ENCODE measurements at regions not wholly inside any gene's neighbourhood (a gene's known extent, or its start where the extent isn't known, plus 50 kb on each side); places are given as distances from the start of the nearest gene placed in this dataset.
"Not testable (repeated sequence)": the region's sequence is repeated elsewhere in the genome, so short reads cannot be mapped to it uniquely, and the experiment has no call there.

DNA sequence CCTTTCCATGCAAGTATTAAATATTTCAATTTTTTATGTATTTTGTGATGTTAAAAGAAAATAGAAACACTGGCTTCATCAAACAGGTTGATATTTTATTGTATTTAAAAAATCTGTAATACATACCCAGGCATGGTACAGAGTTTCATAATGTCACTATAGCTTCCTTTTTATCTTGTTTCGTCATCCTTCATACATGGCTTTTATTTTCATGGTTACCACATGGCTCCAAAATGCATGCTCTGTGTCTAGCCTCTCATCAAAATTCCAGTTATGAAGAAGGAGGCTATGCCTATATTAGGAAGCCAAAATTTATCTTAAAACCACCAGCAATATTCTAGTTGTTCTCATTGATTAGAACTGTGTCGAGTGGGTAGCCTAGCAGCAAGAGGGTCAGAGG, 464.8 kb downstream of the BTG1 start:
- DNase-seq (ENCODE audit: low read depth, low spot score): no peak

DNA sequence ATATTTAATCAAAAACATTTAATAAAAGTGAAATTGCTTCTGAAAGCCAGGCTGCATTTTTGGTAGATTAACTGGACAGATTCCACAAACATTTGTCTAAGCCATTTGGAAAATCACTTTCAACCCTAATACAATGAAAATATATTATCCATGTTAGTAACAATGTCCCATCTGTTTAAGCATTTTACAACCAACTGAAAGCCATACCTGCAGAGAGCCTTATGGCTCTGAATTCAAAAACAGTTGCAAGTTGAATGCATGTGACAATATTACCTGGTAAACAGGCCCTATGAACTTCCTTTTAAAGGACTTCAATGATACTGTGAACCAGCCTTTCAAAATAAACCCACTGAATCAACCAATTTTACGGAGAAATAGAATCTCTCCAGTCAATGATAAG, 468.1 kb downstream of the BTG1 start:
- no peak for DNase-seq (ENCODE audit: low read depth, low spot score)

GRCh38 chr12:91675401-91675800, 470.2 kb downstream of the BTG1 start:
- DNase-seq (ENCODE audit: low read depth, low spot score): no peak

GRCh38 chr12:91672130-91672529, 473.5 kb downstream of the BTG1 start:
- no peak for DNase-seq (ENCODE audit: low read depth, low spot score)

GRCh38 chr12:91667694-91668093, 478.0 kb downstream of the BTG1 start:
- no peak for DNase-seq (ENCODE audit: low read depth, low spot score)

DNA sequence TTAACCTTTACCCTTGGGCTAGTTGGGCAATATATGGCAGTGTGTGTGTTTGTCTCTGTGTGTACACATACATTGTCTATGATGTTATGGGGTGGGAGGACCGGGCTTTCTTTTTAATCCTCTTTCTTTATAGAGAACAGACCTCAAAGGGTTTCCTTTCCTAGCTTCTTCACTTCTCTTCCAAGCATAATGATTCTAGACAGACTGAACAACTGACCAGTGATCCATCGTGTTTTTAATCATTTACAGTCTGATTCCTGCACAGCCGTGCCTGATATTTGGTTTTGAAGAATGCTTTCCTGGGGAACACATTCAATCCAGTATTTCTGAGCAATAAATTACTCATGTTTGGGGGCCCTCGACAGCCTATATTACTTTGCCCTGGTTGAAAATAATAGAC, 481.1 kb upstream of the DCN start:
- no peak for DNase-seq (ENCODE audit: low read depth, low spot score)

DNA sequence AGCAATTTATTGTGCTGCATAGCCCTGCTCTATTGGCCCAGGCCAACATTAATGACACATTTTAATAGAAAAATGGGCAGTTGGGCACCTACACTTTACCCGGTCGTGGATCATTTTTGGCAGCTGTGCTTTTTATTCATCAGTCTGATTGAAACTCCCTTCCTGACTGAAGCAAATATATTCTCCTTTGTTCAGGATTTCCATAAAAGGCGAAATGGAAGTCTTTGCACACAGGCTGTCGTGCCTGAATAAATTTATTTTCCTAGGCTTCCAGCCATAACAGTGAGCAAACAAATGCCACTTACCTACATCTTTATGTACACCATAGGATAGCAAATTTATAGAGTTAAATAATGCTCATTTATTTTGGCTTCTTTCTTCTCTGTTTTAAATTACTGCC, 480.7 kb upstream of the DCN start:
- DNase-seq (ENCODE audit: low read depth, low spot score): no peak

DNA sequence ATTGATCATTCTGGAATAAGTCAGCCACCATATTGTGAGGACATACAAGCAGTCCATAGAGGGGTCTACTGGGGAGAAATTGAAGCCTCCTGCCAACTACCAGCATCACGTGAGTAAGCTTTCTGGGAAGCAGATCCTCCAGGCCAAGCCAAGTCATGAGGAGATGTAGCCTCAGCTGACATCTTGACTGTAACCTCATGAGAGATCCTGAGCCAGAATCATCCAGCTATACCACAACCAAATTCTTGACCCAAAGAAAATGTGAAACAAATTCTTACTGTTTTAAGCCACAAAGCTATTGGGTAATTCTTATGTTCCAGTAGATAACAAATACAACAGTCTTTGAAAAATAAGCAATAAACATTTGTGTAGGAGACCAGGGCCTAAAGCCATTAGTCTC, 479.4 kb upstream of the DCN start:
- DNase-seq (ENCODE audit: low read depth, low spot score): no peak

DNA sequence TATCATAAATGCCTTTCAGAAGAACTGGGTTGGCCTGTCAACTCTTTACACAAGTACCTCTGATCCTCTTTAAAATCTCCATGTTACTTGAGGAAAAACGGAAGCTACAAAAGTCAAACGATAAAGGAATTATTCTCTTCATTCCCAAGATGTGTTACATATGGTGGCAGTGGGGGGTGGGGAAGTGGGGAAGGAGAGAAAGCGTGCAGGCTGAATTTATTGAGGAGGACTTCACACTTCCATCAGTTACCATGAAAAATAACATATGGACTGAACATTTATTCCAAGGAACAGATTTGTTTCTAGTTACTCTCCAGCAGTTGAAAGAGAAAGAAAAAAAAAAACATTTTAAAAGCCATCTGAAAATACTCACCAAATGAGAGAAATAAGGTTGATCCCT, 474.4 kb upstream of the DCN start:
- DNase-seq (ENCODE audit: low read depth, low spot score): no peak

GRCh38 chr12:91655966-91656365, 473.3 kb upstream of the DCN start:
- no peak for DNase-seq (ENCODE audit: low read depth, low spot score)

- no peak for DNase-seq (ENCODE audit: low read depth, low spot score)
Measured at GRCh38 chr12:91654087-91654486, 471.5 kb upstream of the DCN start.

GRCh38 chr12:91651728-91652127, 469.1 kb upstream of the DCN start:
- DNase-seq (ENCODE audit: low read depth, low spot score): peak; percentile 10

GRCh38 chr12:91643763-91644162, 461.1 kb upstream of the DCN start:
- DNase-seq (ENCODE audit: low read depth, low spot score): no peak

DNA sequence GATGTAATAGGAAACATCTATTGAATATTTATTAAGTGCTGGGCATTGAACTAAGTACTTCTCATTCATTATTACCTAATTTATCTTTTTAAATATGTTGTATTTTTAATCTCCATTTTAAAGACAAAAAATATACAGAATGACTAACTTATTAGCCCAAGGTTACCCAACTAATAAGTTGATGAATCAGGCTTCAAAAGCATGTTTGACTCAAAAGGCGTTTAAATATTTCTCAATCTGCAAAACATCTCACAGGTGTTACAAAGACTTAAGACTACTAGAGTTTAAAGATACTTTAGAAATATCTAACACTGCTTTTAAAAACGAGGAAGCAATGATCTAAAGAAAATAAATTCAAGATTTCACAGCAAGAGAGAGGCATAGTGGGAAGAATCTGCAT, 457.4 kb upstream of the DCN start:
- no peak for DNase-seq (ENCODE audit: low read depth, low spot score)

DNA sequence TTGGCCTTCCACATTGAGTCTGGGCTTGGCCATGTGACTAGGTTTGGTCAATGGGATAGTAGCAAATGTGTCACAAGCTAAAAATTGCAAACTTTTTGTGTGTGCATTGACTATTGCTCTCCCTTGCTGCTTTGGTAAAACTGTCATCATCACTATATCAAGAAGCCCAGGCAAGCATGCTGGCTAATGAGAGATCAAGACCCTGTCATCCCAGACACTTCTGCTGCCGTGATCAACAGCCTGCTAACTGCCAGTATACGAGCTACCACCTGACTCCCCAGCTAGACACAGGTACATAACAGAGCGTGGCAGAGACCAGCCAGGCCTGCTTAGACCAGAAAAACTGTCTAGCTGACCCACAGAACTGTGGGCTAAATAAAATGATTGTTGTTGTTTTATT, 456.7 kb upstream of the DCN start:
- DNase-seq (ENCODE audit: low read depth, low spot score): no peak

DNA sequence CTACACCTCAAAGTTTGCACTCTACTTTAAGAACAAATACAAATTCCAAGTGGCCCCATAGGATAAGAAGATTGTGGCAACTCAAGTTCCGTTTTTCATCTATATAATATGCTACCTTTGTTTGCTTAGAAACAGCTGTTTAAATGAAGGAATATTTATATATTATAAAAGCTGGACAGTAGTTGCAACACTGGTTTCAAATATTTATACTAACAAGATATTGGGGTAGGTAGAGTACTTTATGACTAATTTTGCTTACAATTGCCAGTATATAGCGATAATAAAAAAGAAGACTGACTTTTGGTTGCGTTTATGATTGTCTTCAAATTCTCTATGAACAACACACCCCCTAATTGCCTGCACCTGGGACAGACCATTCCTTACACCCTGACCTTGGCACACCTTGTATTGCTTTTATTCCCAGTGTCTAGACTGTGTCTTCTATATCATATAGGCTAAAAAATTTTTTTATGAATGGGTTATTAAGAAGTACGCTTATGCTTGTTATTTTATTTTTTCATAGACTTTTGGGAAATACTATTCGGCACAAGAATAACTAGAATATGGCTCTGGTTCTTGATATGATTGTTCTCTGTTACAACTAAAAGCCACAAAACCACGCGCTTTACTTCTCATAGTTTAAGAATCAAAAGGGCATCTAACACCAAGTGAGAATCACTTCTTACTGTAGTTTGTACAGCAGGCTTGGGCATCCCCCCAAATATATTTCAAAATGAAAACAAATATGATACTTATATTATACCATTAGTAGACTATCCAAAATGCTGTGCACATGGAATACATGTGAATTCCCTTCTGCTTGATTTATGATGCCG, 455.4 kb upstream of the DCN start:
- no peak for DNase-seq (ENCODE audit: low read depth, low spot score)

GRCh38 chr12:91636721-91637120, 454.1 kb upstream of the DCN start:
- no peak for DNase-seq (ENCODE audit: low read depth, low spot score)

- not testable (repeated sequence) for DNase-seq (ENCODE audit: low read depth, low spot score)
Measured at GRCh38 chr12:91634386-91634713, 451.7 kb upstream of the DCN start.

- no peak for DNase-seq (ENCODE audit: low read depth, low spot score)
Measured at GRCh38 chr12:91633734-91634357, 451.2 kb upstream of the DCN start.

GRCh38 chr12:91633206-91633605, 450.6 kb upstream of the DCN start:
- no peak for DNase-seq (ENCODE audit: low read depth, low spot score)

DNA sequence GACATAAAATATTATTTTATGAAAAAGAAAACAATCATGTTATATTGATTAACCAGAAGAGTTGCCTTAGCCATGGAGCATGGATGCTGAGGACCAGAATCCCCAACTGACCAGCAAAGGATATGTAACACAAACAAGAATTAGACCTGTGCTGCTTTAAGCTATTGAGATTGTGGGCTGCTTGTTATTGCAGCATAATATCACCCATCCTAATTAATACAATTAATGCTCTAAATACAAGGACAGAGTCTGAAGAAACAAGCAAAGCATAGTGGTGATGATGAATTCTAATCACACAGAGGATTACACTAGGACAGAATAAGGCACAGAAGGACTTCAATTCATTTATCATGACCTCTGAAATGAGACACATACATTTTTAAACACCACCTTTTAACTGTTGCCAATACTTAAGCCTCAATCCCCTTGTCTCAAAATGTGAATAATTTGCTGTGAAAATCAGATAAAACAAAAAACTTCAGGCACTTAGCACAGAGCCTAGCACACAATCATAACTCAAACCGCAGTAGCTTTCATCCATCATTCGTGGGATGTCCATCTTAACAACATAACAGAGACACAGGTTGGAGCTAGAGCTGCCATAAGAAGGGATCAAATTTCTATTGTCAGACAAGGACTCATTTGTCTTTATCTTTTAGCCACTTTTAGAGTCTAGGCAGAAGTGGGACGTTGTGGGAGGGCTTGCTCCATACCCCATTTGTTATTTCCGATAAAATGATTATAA, 449.6 kb upstream of the DCN start:
- DNase-seq (ENCODE audit: low read depth, low spot score): no peak

GRCh38 chr12:91630596-91631293, 448.1 kb upstream of the DCN start:
- no peak for DNase-seq (ENCODE audit: low read depth, low spot score)

Data from smooth muscle cell of the brain vasculature (primary cell).